VCaP (cell line): ENCODE measurements at regions not wholly inside any gene's neighbourhood (a gene's known extent, or its start where the extent isn't known, plus 50 kb on each side); places are given as distances from the start of the nearest gene placed in this dataset.

Experiments used
- H3K27ac ChIP-seq: fragments of 450-650 bp; 2 replicates; pipeline ENCODE4 v1.5.1; 2017
- TF ChIP-seq, protein P1 (sequence below): fragments of 450-650 bp; conservative IDR thresholded peaks from 2 replicates; pipeline ENCODE4 v1.5.1; 2017; ENCODE audit warnings: mild to moderate bottlenecking, moderate library complexity

DNA sequence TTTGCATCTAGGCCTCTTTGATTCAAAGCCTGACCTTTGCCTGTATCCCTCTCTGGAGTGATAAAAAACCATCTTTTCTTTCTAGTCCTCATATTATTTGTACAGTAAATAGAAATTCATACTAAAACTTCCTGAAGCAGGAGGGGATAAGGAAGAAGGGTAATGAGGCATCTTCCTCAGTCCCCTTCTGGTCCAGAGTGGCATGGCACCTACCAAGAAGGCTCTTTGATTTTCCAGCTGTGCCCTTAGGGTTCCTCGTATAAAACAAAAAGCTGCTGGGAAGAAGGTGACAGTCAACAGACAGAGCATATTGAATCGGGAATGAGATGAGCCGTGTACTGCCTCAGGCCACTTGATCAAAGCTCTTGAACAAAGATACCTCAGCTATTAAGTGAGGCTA lies 71.9 kb upstream of the SPDL1 start:
- H3K27ac ChIP-seq, result no peak overlapping the region
- TF ChIP-seq, protein P1, sequence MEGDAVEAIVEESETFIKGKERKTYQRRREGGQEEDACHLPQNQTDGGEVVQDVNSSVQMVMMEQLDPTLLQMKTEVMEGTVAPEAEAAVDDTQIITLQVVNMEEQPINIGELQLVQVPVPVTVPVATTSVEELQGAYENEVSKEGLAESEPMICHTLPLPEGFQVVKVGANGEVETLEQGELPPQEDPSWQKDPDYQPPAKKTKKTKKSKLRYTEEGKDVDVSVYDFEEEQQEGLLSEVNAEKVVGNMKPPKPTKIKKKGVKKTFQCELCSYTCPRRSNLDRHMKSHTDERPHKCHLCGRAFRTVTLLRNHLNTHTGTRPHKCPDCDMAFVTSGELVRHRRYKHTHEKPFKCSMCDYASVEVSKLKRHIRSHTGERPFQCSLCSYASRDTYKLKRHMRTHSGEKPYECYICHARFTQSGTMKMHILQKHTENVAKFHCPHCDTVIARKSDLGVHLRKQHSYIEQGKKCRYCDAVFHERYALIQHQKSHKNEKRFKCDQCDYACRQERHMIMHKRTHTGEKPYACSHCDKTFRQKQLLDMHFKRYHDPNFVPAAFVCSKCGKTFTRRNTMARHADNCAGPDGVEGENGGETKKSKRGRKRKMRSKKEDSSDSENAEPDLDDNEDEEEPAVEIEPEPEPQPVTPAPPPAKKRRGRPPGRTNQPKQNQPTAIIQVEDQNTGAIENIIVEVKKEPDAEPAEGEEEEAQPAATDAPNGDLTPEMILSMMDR, result no peak

DNA sequence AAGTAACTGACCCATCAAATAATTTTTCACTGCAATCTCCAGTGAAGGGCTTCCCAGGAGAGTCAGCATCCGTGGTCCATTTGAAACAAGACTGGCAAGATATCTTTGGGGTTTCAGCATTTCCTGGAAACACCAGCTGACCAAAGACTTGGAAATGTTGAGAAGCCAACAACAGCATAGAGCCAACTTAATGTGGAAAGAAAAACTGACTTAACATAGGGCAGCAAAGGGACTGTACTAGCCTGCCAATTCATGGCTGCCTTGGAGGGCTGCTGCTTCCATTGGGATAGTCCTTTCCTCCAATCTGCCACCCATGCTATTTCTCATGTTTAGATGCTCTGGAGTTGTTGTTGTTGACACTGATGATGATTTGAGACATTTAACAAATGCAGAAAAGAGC lies 76.5 kb upstream of the SPDL1 start:
- no peak overlapping the region for H3K27ac ChIP-seq
- TF ChIP-seq, protein P1, result no peak

DNA sequence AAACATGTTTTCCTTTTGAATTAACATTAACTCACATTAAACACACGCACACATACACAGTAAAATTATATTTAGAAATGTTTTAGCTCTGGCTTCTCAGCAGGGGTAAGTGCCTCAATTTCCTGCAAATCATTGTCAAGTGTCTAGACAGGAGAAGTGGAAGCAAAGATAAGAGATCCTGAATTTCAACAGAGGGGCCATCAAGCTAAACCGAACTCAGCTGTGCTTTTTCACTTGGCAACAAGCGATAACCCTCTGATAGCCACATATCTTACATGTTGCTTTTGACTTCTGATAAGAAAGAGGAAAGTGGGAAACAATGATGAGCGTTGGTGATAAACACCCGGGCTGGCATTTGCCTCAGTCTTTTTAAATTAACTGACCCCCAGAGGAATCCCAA lies 79.7 kb upstream of the SPDL1 start:
- TF ChIP-seq, protein P1, result no peak
- H3K27ac ChIP-seq, result no peak overlapping the region

DNA sequence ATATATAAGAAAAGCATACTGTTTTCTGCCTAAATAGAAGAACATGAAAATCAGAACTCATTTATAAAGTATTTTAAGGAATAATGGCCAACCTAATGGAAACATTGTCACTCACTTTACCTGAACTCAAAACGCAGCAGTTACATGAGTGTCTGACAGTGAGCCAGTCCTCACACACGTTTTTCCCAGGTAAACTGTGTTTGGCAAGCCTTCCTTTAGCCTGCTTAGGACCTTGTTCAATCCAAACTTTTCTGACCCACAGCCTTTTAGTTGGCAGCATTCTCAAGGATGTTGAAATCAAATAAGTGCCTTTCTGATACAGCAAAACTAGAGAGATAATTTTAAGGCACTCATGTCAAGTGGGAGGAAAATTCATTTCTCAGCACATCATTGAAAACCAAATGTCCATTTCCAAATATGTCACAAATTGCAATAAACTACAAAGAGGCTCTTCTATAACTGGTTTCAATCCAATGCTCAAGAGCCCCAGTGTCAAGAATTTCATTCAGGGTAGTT lies 83.5 kb upstream of the SPDL1 start:
- TF ChIP-seq, protein P1, result no peak
- H3K27ac ChIP-seq, result no peak overlapping the region

DNA sequence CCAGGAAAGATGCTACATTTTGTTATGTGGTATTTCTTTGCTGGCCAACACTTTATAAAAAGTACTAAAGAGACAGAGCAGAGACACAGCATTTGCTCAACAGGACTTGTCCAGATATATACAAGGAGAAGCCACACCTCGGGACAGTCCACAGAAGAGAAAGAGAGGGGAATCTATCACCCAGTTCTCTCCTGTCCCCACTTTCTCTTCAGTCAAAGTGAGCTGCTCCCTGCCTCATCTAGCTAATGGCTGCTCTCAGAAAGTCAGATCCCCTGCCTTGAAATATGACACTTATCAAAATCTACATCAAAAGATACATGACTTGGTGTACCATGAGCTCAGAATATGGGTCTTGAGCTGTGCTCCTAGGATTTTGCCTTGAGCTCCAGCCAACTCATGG lies 86.7 kb upstream of the SPDL1 start:
- TF ChIP-seq, protein P1, result no peak
- no peak overlapping the region for H3K27ac ChIP-seq

DNA sequence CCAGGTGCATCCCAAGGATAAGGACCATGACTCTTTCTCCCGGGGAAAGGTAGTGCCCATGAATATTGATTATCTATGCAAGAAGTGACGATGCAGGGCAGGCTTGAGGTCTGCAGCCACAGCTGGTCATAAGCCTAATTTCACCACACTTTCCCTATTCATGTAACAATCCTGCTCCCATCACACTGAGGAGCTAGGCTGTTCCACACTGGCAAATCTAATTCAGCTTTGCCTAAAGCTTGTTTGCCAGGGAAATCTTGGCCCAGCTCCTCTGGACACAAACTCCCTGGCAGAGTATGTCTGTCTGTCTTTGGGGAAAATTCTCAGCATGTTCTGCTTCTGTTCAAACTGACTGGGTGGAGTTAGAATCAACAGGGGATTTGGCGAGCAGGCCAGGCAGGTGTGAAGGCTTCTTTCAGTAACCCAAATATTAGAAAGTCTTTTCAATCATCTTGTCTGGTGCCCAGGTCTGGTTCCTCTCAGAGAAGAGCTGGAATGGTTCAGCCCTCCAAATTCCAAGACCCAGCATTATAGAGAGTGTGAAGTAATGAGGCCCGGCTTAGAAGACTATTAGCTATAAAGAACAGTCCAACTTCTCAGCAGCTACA lies 88.5 kb upstream of the SPDL1 start:
- peak overlapping the region; percentile 5; the same call in 1 of the 2 replicates for H3K27ac ChIP-seq
- TF ChIP-seq, protein P1, result no peak

DNA sequence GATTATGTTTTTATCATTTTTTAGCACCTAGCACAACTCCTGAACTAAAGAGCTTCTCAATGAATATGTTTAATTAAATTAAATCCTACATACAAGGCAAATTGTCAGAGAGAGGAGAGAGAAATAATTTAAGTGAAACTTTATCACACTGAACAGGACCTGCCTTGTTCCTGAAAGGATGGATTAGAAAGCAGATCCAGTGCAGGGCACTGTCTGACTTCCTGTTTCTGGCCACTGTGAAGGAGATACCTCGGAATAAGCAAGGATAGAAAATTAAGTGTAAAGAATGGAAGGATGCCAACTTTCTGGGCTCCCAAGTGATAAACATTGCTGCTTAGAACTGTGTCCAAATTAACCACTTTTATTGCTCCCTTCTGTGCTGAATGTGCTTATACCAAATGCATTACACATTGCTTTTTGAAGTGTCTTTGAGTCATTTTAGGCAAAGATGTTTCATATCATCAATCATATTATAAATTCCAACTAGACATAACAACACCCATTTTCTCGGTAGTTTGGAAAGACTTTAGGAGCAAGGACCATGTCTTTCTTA lies 89.1 kb upstream of the SPDL1 start:
- TF ChIP-seq, protein P1, result no peak
- H3K27ac ChIP-seq, result peak overlapping the region; percentile 5; the same call in 1 of the 2 replicates
